Breast epithelium (tissue), 3 donors: ENCODE measurements at regions not wholly inside any gene's neighbourhood (a gene's known extent, or its start where the extent isn't known, plus 50 kb on each side); places are given as distances from the start of the nearest gene placed in this dataset.

Source experiments
- CTCF ChIP-seq, 3 donors: fragments of 450-650 bp; IDR thresholded peaks; one replicate each; pipeline ENCODE4 v1.5.1; 2016 to 2017; ENCODE audit warnings: antibody characterized with exemption in 3 of 3, mild to moderate bottlenecking in 3 of 3, moderate library complexity in 3 of 3
- POLR2A ChIP-seq: fragments of 450-650 bp; IDR thresholded peaks from one replicate; pipeline ENCODE4 v1.6.1; 2016; ENCODE audit warnings: antibody characterized with exemption, mild to moderate bottlenecking, moderate library complexity

- no peak for TF ChIP-seq CTCF (IDR thresholded peaks at IDR 0.05)
- no peak for TF ChIP-seq POLR2A
These were observed 116.2 kb upstream of the FGGY start for GRCh38 chr1:59180735-59181134.
